ENCODE measurements at regions not wholly inside any gene's neighbourhood (a gene's known extent, or its start where the extent isn't known, plus 50 kb on each side); places are given as distances from the start of the nearest gene placed in this dataset.
"Not testable (repeated sequence)": the region's sequence is repeated elsewhere in the genome, so short reads cannot be mapped to it uniquely, and the experiment has no call there.

DNA sequence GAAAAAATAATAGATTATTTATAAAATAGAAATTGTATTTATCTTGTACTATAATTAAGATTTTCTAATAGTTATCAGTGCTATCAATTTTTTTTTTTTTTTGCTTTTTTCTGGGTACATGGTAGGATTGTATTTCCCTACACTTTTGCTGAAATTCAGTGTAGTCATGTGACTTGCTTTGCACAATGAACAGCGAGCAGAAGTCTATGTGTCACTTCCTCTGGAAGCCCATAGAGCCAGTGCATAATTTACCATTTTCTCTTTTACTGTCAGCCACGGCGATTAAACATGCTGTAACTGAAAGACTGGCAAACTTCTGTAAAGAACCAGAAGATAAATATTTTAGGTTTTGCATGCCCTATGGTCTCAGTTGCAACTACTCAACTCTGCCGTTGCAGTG, 80.8 kb upstream of the PPP1R12A start (continued):
- TF ChIP-seq NRF1 (IDR thresholded peaks at IDR 0.05; ENCODE audit: low read depth, low read length): no peak
- no peak for TF ChIP-seq MAFK (IDR thresholded peaks at IDR 0.05; ENCODE audit: low read depth, low read length)
- no peak for TF ChIP-seq SIX5 (IDR thresholded peaks at IDR 0.05; ENCODE audit: low read depth, low read length)
- TF ChIP-seq RAD21 (IDR thresholded peaks at IDR 0.05 in 1 of 2, conservative IDR thresholded peaks at IDR 0.05 in 1 of 2; ENCODE audit: low read depth in 2 of 2, low read length in 2 of 2): no peak

DNA sequence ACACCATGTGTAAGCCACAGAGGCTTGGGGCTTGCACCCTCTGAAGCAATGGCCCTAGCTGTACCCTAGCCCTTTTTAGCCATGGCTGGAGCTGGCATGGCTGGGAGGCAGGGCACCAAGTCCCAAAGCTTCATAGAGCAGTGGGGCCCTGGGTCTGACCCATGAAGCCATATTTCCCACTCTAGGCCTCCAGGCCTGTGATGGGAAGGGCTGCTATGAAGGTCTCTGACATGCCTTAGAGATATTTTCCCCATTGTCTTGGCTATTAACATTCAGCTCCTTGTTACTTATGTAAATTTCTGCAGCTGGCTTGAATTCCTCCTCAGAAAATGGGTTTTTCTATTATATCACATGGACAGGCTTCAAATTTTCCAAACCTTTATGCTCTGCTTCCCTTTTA, 68.8 kb upstream of the PPP1R12A start:
- H3K27ac ChIP-seq (ENCODE audit: low read depth, low read length); H3K18ac ChIP-seq (ENCODE audit: extremely low read depth, low read length); H3K27me3 ChIP-seq (replicated peaks in 1 of 4; ENCODE audit: control insufficient read depth in 3 of 4, extremely low read depth in 1 of 4, insufficient read depth in 3 of 4, low read length in 3 of 4); DNase-seq (ENCODE audit: low read depth in 1 of 2, low spot score in 2 of 2); H3K4me2 ChIP-seq (ENCODE audit: insufficient read depth in 1 of 2, low read depth in 2 of 2, low read length in 2 of 2); H4K20me1 ChIP-seq (replicated peaks in 1 of 2; ENCODE audit: control insufficient read depth in 1 of 2, insufficient read depth in 2 of 2, low read length in 2 of 2); H3K9ac ChIP-seq (replicated peaks in 1 of 4; ENCODE audit: extremely low read depth in 1 of 4, low read depth in 3 of 4, low read length in 3 of 4); H3K14ac ChIP-seq (ENCODE audit: insufficient read length); H4K5ac ChIP-seq (ENCODE audit: insufficient read length, low read depth, low read length); H2BK5ac ChIP-seq (ENCODE audit: low read depth, low read length); H3K79me1 ChIP-seq (ENCODE audit: low read depth, low read length); H3K36me3 ChIP-seq (ENCODE audit: control insufficient read depth in 2 of 4, insufficient read depth in 4 of 4, low read length in 3 of 4); H2AK5ac ChIP-seq (ENCODE audit: low read depth, low read length); H4K8ac ChIP-seq (ENCODE audit: extremely low read depth, insufficient read depth, low read length); H3K79me2 ChIP-seq (ENCODE audit: control insufficient read depth in 1 of 2, insufficient read depth in 2 of 2, low read length in 2 of 2); H3K56ac ChIP-seq (replicated peaks; ENCODE audit: insufficient read length, low read depth, low read length); H3K23ac ChIP-seq (ENCODE audit: insufficient read length); H2BK120ac ChIP-seq (replicated peaks; ENCODE audit: low read depth, low read length); H2AFZ ChIP-seq (ENCODE audit: low read length); H4K91ac ChIP-seq (replicated peaks; ENCODE audit: insufficient read length, low read length); H2BK15ac ChIP-seq (ENCODE audit: low read length); FAIRE-seq; H3K23me2 ChIP-seq (ENCODE audit: low read depth, low read length); H2BK12ac ChIP-seq (ENCODE audit: low read depth, low read length); H3K9me3 ChIP-seq (ENCODE audit: insufficient read depth in 2 of 2, low read depth in 1 of 2, low read length in 1 of 2); H3K4me1 ChIP-seq (replicated peaks in 1 of 4; ENCODE audit: control insufficient read depth in 3 of 4, insufficient read depth in 4 of 4, low read length in 3 of 4); CTCF ChIA-PET (ENCODE audit: partially characterized antibody); H3K4ac ChIP-seq (replicated peaks; ENCODE audit: insufficient read length, low read depth, low read length); H3K4me3 ChIP-seq (ENCODE audit: extremely low read depth in 1 of 4, insufficient read depth in 2 of 4, low read depth in 3 of 4, low read length in 4 of 4); POLR2A ChIA-PET (ENCODE audit: partially characterized antibody); H2BK20ac ChIP-seq (ENCODE audit: low read length): not testable (repeated sequence)
